Hepatocyte (in vitro differentiated cells): ENCODE measurements at regions not wholly inside any gene's neighbourhood (a gene's known extent, or its start where the extent isn't known, plus 50 kb on each side); places are given as distances from the start of the nearest gene placed in this dataset.

Source experiments
- EZH2 ChIP-seq: fragments of 200-600 bp; sonication (generic); IDR thresholded peaks from 2 replicates; pipeline ENCODE4 v1.6.1; 2016; ENCODE audit warnings: antibody characterized with exemption, mild to moderate bottlenecking, borderline replicate concordance
- EZH2phosphoT487 ChIP-seq: fragments of 200-600 bp; sonication (generic); IDR thresholded peaks from one replicate; pipeline ENCODE4 v1.6.1; 2018; ENCODE audit warnings: antibody characterized with exemption, mild to moderate bottlenecking, low read depth, moderate library complexity; ENCODE audit not compliant: unreplicated experiment, severe bottlenecking
- TF ChIP-seq, protein P1 (sequence below): fragments of 200-600 bp; sonication (generic); IDR thresholded peaks from 2 replicates; pipeline ENCODE4 v1.5.1; 2016; ENCODE audit warnings: antibody characterized with exemption, mild to moderate bottlenecking; ENCODE audit not compliant: poor library complexity

DNA sequence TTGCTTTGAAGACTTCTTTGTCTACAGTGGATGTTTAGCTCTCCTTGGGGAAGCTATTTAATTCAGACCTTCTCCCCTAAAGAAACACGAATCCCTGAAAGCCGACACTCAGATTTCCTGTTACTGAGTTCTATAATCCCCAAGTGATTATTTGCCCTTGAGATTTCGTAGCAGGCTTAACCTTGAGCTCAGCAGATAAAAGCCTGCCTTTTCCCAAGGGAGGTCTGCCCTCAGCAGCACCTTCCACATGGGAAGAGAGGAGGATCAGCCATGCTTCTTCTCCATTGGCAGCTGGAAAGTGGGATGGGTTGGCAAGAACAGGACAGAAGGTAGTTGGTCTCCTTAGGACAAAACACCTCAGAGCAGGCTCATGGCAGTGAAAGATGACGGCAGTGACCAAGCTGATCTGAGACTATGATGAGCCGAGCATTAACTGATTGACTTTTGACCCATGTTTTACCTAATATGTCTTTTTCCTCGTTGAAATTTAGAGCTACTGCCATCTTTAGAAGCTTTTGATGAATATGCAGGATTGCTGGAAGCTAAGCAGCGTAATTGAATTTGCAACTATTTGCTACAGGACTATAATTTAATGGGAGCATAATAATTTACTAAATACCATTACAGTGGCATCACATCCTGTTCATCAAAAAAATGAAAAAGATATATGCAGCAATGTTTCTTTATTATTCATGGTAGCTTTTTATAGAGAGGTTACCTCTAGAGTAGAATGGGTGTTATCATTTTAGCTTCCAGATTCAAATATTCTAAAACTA, 511.1 kb upstream of the ID2 start:
- TF ChIP-seq, protein P1, sequence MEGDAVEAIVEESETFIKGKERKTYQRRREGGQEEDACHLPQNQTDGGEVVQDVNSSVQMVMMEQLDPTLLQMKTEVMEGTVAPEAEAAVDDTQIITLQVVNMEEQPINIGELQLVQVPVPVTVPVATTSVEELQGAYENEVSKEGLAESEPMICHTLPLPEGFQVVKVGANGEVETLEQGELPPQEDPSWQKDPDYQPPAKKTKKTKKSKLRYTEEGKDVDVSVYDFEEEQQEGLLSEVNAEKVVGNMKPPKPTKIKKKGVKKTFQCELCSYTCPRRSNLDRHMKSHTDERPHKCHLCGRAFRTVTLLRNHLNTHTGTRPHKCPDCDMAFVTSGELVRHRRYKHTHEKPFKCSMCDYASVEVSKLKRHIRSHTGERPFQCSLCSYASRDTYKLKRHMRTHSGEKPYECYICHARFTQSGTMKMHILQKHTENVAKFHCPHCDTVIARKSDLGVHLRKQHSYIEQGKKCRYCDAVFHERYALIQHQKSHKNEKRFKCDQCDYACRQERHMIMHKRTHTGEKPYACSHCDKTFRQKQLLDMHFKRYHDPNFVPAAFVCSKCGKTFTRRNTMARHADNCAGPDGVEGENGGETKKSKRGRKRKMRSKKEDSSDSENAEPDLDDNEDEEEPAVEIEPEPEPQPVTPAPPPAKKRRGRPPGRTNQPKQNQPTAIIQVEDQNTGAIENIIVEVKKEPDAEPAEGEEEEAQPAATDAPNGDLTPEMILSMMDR, result no peak
- TF ChIP-seq EZH2, result no peak
- TF ChIP-seq EZH2phosphoT487, result no peak
